ENCODE measurements at regions not wholly inside any gene's neighbourhood (a gene's known extent, or its start where the extent isn't known, plus 50 kb on each side); places are given as distances from the start of the nearest gene placed in this dataset.
A peak's percentile ranks its signal among the peaks of the same experiment; 100 is the strongest.

GRCh38 chrX:131779306-131779705, 235.4 kb downstream of the OR13H1 start:
- no peak for DNase-seq

GRCh38 chrX:131779741-131780140, 235.9 kb downstream of the OR13H1 start:
- no peak for DNase-seq

GRCh38 chrX:131782646-131783045, 238.8 kb downstream of the OR13H1 start:
- no peak for DNase-seq

GRCh38 chrX:131783555-131784308, 239.4 kb upstream of the STK26 start:
- DNase-seq, result peak; percentile 57

- DNase-seq, result no peak
Observed at GRCh38 chrX:131789664-131790063, 233.4 kb upstream of the STK26 start.

- no peak for DNase-seq
Observed at GRCh38 chrX:131791608-131792355, 231.3 kb upstream of the STK26 start.

GRCh38 chrX:131792356-131792749, 230.7 kb upstream of the STK26 start:
- peak; percentile 58 for DNase-seq

GRCh38 chrX:131792789-131793462, 230.2 kb upstream of the STK26 start:
- DNase-seq, result peak; percentile 92

GRCh38 chrX:131795442-131796229, 227.5 kb upstream of the STK26 start:
- DNase-seq, result no peak

- no peak for DNase-seq
Observed at GRCh38 chrX:131801066-131801465, 222.0 kb upstream of the STK26 start.

- DNase-seq, result no peak
Observed at GRCh38 chrX:131801911-131802310, 221.2 kb upstream of the STK26 start.

- no peak for DNase-seq
Observed at GRCh38 chrX:131802836-131803626, 220.1 kb upstream of the STK26 start.

- no peak for DNase-seq
Observed at GRCh38 chrX:131812847-131813825, 210.0 kb upstream of the STK26 start.

GRCh38 chrX:131816551-131817136, 206.5 kb upstream of the STK26 start:
- DNase-seq, result peak; percentile 27

- no peak for DNase-seq
Observed at GRCh38 chrX:131818297-131818936, 204.7 kb upstream of the STK26 start.

- peak; percentile 3 for DNase-seq
Observed at GRCh38 chrX:131821945-131822622, 201.0 kb upstream of the STK26 start.

- no peak for DNase-seq
Observed at GRCh38 chrX:131826572-131826971, 196.5 kb upstream of the STK26 start.

GRCh38 chrX:131827935-131828334, 195.2 kb upstream of the STK26 start:
- DNase-seq, result no peak

- DNase-seq, result no peak
Observed at GRCh38 chrX:131828482-131828881, 194.6 kb upstream of the STK26 start.
